ENCODE measurements at regions not wholly inside any gene's neighbourhood (a gene's known extent, or its start where the extent isn't known, plus 50 kb on each side); places are given as distances from the start of the nearest gene placed in this dataset.

DNA sequence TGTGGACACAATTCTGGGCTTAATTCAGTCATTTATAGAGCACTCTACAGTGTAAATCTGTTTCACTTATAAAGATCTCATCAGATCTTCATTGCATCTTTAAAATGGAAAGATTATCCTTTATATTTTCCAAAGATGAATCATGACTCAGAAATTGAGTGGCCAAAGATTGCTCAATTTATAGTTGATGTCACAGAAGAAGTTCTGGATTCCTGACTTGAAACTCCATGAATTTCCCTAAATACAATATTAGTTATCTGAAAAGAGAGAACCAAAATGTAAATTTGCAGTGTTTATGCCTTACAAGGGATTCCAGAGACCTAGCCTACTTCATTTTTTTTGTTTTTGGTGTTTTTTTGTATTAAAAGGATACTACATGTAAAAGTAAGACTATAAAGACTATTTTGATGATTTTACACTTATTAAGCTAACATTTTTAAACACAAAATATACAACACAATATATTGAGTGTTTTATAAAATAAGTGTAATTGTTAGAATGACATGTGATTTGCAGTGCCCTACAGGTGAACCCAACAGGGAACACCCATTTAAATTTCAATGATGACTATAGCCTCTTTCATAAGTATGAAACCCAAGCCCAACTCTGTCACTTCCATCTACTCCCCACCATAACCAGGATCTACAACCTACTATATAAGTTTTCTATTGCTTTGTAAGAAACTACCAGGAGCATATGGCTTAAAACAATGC lies 183.5 kb downstream of the PCDH7 start:
- Histone ChIP-seq H3K9me3 (ENCODE audit: control insufficient read depth in 2 of 2, insufficient read depth in 1 of 2, low read depth in 1 of 2, low read length in 1 of 2) (no peaks in the 10 kb centered on the region), H3K4me3 (ENCODE audit: low read depth in 1 of 3, low read length in 3 of 3) (no peak overlapping the region), H3K4me1 (ENCODE audit: control insufficient read depth in 3 of 3, insufficient read depth in 2 of 3, low read depth in 1 of 3, low read length in 2 of 3) (peaks cover 0 to 18% (median 4%) of the 10 kb centered on the region in 3 donors), H3K27me3 (ENCODE audit: control insufficient read depth in 3 of 3, insufficient read depth in 3 of 3, low read length in 3 of 3) (no peaks in the 10 kb centered on the region), H3K27ac (ENCODE audit: low read depth in 1 of 3, low read length in 2 of 3) (peak overlapping the region in 1 of 3 donors; percentile 59), H3K36me3 (ENCODE audit: control insufficient read depth in 3 of 3, insufficient read depth in 2 of 3, low read depth in 1 of 3, low read length in 3 of 3) (no peaks in the 10 kb centered on the region)
- FAIRE-seq (no peak), DNase-seq (peak in 1 of 2 donors; percentile 5)

DNA sequence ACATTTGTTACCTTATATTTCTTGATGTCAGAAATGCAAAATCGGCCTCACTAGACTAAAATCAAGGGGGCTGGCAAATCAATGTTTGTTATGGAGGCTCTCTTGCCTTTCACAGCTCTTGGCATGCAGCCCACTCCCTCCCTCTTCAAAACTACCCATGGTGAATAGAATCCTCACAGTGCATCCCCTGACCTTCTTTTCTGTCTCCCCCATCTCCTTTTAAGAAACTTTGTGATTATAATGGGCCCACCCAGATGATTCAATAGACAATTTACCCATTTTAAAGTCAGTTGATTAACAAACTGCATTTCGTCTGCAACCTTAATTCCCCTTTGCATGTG lies 184.0 kb downstream of the PCDH7 start:
- FAIRE-seq = no peak
- no peak for DNase-seq
- H3K36me3 ChIP-seq (ENCODE audit: control insufficient read depth in 3 of 3, insufficient read depth in 2 of 3, low read depth in 1 of 3, low read length in 3 of 3) = no peaks in the 10 kb centered on the region
- WGBS, 3 donors = 43 to 61% (median 43%) methylated on average over 2 of the region's 2 CpGs
- H3K9me3 ChIP-seq (ENCODE audit: control insufficient read depth in 2 of 2, insufficient read depth in 1 of 2, low read depth in 1 of 2, low read length in 1 of 2) = no peaks in the 10 kb centered on the region
- peaks cover 0 to 18% (median 4%) of the 10 kb centered on the region in 3 donors for H3K4me1 ChIP-seq (ENCODE audit: control insufficient read depth in 3 of 3, insufficient read depth in 2 of 3, low read depth in 1 of 3, low read length in 2 of 3)
- peak overlapping the region in 2 of 3 donors; percentile 35 to 59 for H3K27ac ChIP-seq (ENCODE audit: low read depth in 1 of 3, low read length in 2 of 3)
- H3K27me3 ChIP-seq (ENCODE audit: control insufficient read depth in 3 of 3, insufficient read depth in 3 of 3, low read length in 3 of 3) = no peaks in the 10 kb centered on the region
- H3K4me3 ChIP-seq (ENCODE audit: low read depth in 1 of 3, low read length in 3 of 3) = no peak overlapping the region

DNA sequence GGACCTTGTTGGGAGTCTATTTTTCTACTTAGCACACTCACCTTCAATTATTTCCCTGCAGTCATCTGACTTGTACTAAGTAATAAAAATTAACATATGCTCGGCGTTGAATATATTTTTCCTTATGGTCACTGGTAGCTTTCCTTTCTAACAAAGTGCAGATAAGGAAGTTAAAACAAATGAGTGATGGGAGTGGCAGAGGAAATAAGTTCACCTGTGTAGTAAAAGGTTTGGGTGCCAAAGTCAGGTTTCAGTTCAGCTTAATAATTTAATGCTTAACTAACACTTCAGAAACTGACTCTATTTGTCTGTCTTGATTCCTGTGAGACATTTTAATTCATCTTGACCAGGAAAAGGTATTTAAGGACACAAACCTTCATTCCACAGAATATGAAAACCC lies 184.4 kb downstream of the PCDH7 start:
- FAIRE-seq = peak; percentile 44

DNA sequence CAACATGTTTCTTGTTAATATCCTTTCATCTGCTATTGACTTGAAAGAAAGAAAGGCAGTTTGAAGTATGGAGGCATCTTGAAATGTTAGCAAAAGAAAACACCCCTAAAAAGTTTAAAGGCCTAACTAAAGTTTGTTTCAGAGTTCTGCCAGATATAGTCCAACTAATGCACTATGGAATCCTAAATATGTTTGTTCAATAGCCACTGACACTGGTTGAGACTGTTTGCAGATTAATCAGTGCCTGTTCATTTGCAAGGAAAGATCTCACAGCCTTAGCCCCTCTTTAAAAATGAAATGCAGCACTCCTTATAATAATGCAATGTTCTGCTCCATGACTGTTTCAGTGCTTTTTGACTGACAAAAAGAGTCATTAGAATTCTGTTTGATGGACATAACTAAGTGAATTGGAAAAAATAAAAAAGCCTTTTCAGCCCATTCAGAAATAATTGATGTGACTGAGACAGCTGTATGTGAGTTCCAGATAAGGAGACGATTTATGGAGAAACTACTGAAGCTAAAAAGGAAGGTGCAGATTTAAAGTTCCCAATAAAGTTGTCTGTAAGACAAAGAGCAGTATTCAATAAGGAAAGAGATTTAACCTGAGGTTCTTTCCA lies 192.0 kb downstream of the PCDH7 start:
- FAIRE-seq (no peak), DNase-seq (no peak)
- H3K4me3 ChIP-seq (ENCODE audit: low read depth in 1 of 3, low read length in 3 of 3) = no peak overlapping the region
- WGBS, 3 donors = 14 to 26% (median 21%) methylated on average over 1 of the region's 1 CpG
- H3K4me1 ChIP-seq (ENCODE audit: control insufficient read depth in 3 of 3, insufficient read depth in 2 of 3, low read depth in 1 of 3, low read length in 2 of 3) = no peaks in the 10 kb centered on the region
- no peaks in the 10 kb centered on the region for H3K27me3 ChIP-seq (ENCODE audit: control insufficient read depth in 3 of 3, insufficient read depth in 3 of 3, low read length in 3 of 3)
- H3K27ac ChIP-seq (ENCODE audit: low read depth in 1 of 3, low read length in 2 of 3) = no peak overlapping the region
- H3K36me3 ChIP-seq (ENCODE audit: control insufficient read depth in 3 of 3, insufficient read depth in 2 of 3, low read depth in 1 of 3, low read length in 3 of 3) = no peaks in the 10 kb centered on the region
- no peaks in the 10 kb centered on the region for H3K9me3 ChIP-seq (ENCODE audit: control insufficient read depth in 2 of 2, insufficient read depth in 1 of 2, low read depth in 1 of 2, low read length in 1 of 2)

More for the DNA sequence above, 184.4 kb downstream of the PCDH7 start:
- DNase-seq = peak; percentile 76 to 83
- Histone ChIP-seq H3K4me1 (ENCODE audit: control insufficient read depth in 3 of 3, insufficient read depth in 2 of 3, low read depth in 1 of 3, low read length in 2 of 3) (peaks cover 0 to 18% (median 4%) of the 10 kb centered on the region in 3 donors), H3K27ac (ENCODE audit: low read depth in 1 of 3, low read length in 2 of 3) (peak overlapping the region in 2 of 3 donors; percentile 35 to 59), H3K9me3 (ENCODE audit: control insufficient read depth in 2 of 2, insufficient read depth in 1 of 2, low read depth in 1 of 2, low read length in 1 of 2) (no peaks in the 10 kb centered on the region), H3K4me3 (ENCODE audit: low read depth in 1 of 3, low read length in 3 of 3) (no peak overlapping the region), H3K27me3 (ENCODE audit: control insufficient read depth in 3 of 3, insufficient read depth in 3 of 3, low read length in 3 of 3) (no peaks in the 10 kb centered on the region), H3K36me3 (ENCODE audit: control insufficient read depth in 3 of 3, insufficient read depth in 2 of 3, low read depth in 1 of 3, low read length in 3 of 3) (no peaks in the 10 kb centered on the region)
- WGBS, 3 donors = 6 to 60% (median 45%) methylated on average over 2 of the region's 2 CpGs

DNA sequence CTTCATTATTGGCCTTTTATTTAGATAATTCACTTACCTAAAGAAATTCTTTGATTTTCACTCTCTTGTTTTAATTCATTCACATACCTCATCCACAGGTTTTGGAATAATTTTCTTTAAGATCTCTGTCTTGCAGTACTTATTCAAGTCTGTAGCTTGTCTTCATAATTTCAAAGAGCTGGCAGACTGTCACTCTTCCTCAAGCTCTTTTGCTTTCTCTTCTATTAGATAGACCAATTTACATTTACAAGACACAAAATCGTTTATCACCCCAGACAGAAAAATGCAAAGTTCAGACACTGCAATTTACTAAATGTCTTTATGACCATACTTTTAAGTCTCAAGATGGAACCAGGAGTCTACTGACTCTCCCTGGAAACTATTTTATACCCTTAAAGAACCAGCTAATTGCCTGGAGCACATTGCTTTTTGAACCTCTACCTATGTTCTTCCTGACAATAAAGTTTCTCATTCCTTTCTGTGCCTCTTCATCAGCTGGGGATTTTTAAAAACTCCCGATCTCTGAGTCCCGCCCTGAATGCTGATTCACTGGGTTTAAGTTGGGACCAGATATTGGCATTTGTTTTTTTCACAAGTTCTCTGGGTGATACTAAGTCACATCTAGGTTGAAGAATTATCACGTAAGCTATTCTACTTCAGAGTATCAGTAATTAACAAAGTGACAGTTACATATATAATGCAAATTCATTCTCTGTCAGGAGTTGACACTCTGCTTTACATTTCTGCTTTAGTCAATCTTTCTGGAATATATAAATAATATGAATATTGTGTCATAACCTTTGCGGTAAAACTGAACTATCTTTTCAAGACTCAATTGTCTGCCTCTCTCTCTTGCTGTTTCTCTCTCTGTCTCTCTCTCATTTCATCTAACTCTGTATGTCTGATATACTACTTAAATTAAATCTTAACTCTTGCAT lies 196.4 kb downstream of the PCDH7 start:
- peak overlapping the region in 1 of 3 donors; percentile 14 for H3K27ac ChIP-seq (ENCODE audit: low read depth in 1 of 3, low read length in 2 of 3)
- H3K4me3 ChIP-seq (ENCODE audit: low read depth in 1 of 3, low read length in 3 of 3) = no peak overlapping the region
- H3K27me3 ChIP-seq (ENCODE audit: control insufficient read depth in 3 of 3, insufficient read depth in 3 of 3, low read length in 3 of 3) = no peaks in the 10 kb centered on the region
- H3K4me1 ChIP-seq (ENCODE audit: control insufficient read depth in 3 of 3, insufficient read depth in 2 of 3, low read depth in 1 of 3, low read length in 2 of 3) = peaks cover 0 to 5% (median 0%) of the 10 kb centered on the region in 3 donors
- H3K36me3 ChIP-seq (ENCODE audit: control insufficient read depth in 3 of 3, insufficient read depth in 2 of 3, low read depth in 1 of 3, low read length in 3 of 3) = no peaks in the 10 kb centered on the region
- 65 to 79% (median 74%) methylated on average over 5 of the region's 5 CpGs for WGBS, 3 donors
- peak in 1 of 2 donors; percentile 40 for DNase-seq
- no peak for FAIRE-seq
- H3K9me3 ChIP-seq (ENCODE audit: control insufficient read depth in 2 of 2, insufficient read depth in 1 of 2, low read depth in 1 of 2, low read length in 1 of 2) = no peaks in the 10 kb centered on the region

DNA sequence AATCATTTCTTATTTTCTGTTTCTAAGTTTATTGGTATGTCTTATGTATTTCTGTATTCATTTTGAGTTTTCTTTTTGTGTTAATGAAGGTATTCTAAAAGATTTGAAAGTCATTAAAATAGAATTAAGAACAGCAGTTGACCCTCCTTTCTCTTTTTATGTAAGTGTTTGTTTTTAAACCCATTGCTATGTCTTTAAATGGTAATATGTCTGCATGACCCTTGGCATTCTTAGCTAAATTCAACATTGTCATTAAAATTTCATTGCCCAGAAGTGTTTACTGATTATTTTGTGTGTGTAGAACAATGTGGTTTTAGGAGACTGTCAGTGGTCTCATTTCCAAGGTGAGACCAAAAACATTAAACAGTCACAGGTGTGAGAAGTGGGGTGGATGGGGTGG lies 197.8 kb downstream of the PCDH7 start:
- FAIRE-seq (no peak), DNase-seq (no peak)
- no peaks in the 10 kb centered on the region for H3K27me3 ChIP-seq (ENCODE audit: control insufficient read depth in 3 of 3, insufficient read depth in 3 of 3, low read length in 3 of 3)
- no peak overlapping the region for H3K4me3 ChIP-seq (ENCODE audit: low read depth in 1 of 3, low read length in 3 of 3)
- no peak overlapping the region for H3K27ac ChIP-seq (ENCODE audit: low read depth in 1 of 3, low read length in 2 of 3)
- H3K4me1 ChIP-seq (ENCODE audit: control insufficient read depth in 3 of 3, insufficient read depth in 2 of 3, low read depth in 1 of 3, low read length in 2 of 3) = peaks cover 0 to 5% (median 0%) of the 10 kb centered on the region in 3 donors
- H3K36me3 ChIP-seq (ENCODE audit: control insufficient read depth in 3 of 3, insufficient read depth in 2 of 3, low read depth in 1 of 3, low read length in 3 of 3) = no peaks in the 10 kb centered on the region
- no peaks in the 10 kb centered on the region for H3K9me3 ChIP-seq (ENCODE audit: control insufficient read depth in 2 of 2, insufficient read depth in 1 of 2, low read depth in 1 of 2, low read length in 1 of 2)

DNA sequence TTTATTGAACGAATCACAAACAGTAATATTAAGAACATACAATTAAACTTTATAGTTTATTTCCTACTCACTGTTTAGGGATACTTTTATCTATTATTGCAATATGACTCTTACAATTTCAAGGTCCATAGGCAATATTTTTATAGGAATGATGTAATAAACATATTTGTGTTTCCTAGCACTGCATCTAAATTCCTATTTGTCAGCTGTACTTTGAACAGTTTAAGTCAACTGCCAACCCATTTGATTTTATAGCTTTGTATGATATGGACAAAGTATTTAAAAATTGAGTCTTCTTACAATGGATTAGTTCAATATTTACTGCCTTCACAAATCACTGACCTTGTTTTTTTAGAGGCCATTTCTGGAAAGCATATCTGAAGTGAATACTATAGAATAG lies 199.3 kb downstream of the PCDH7 start:
- H3K9me3 ChIP-seq (ENCODE audit: control insufficient read depth in 2 of 2, insufficient read depth in 1 of 2, low read depth in 1 of 2, low read length in 1 of 2) = no peaks in the 10 kb centered on the region
- no peak overlapping the region for H3K27ac ChIP-seq (ENCODE audit: low read depth in 1 of 3, low read length in 2 of 3)
- H3K4me3 ChIP-seq (ENCODE audit: low read depth in 1 of 3, low read length in 3 of 3) = no peak overlapping the region
- FAIRE-seq (no peak), DNase-seq (peak in 1 of 2 donors; percentile 70)
- 13 to 55% (median 33%) methylated on average over 1 of the region's 1 CpG for WGBS, 3 donors
- no peaks in the 10 kb centered on the region for H3K36me3 ChIP-seq (ENCODE audit: control insufficient read depth in 3 of 3, insufficient read depth in 2 of 3, low read depth in 1 of 3, low read length in 3 of 3)
- H3K4me1 ChIP-seq (ENCODE audit: control insufficient read depth in 3 of 3, insufficient read depth in 2 of 3, low read depth in 1 of 3, low read length in 2 of 3) = peaks cover 0 to 11% (median 0%) of the 10 kb centered on the region in 3 donors
- H3K27me3 ChIP-seq (ENCODE audit: control insufficient read depth in 3 of 3, insufficient read depth in 3 of 3, low read length in 3 of 3) = no peaks in the 10 kb centered on the region

DNA sequence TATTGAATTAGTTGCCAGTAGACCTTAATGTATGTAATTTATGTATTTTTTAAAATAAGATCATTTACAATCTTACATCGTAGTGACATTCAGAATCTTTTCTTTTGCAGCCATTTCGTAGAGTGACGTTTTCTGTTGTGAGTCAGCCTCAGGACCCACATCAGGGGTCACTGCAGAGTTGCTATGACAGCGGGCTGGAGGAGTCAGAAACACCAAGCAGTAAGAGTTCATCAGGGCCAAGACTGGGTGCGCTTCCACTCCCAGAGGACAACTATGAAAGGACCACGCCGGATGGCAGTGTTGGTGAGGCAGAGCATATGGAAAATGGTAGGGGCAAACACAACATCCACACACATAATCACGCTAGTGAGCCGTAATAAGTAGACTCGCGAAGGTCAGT lies 199.9 kb downstream of the PCDH7 start:
- Histone ChIP-seq H3K4me1 (ENCODE audit: control insufficient read depth in 3 of 3, insufficient read depth in 2 of 3, low read depth in 1 of 3, low read length in 2 of 3) (peaks cover 0 to 11% (median 0%) of the 10 kb centered on the region in 3 donors), H3K27ac (ENCODE audit: low read depth in 1 of 3, low read length in 2 of 3) (no peak overlapping the region), H3K9me3 (ENCODE audit: control insufficient read depth in 2 of 2, insufficient read depth in 1 of 2, low read depth in 1 of 2, low read length in 1 of 2) (no peaks in the 10 kb centered on the region), H3K4me3 (ENCODE audit: low read depth in 1 of 3, low read length in 3 of 3) (no peak overlapping the region), H3K36me3 (ENCODE audit: control insufficient read depth in 3 of 3, insufficient read depth in 2 of 3, low read depth in 1 of 3, low read length in 3 of 3) (no peaks in the 10 kb centered on the region), H3K27me3 (ENCODE audit: control insufficient read depth in 3 of 3, insufficient read depth in 3 of 3, low read length in 3 of 3) (no peaks in the 10 kb centered on the region)
- FAIRE-seq (no peak), DNase-seq (no peak)
- 90 to 92% (median 91%) methylated on average over 11 of the region's 11 CpGs for WGBS, 3 donors

Data from small intestine (tissue), 7 donors.